ENCODE measurements at regions not wholly inside any gene's neighbourhood (a gene's known extent, or its start where the extent isn't known, plus 50 kb on each side); places are given as distances from the start of the nearest gene placed in this dataset.
A peak's percentile ranks its signal among the peaks of the same experiment; 100 is the strongest.
"Not testable (repeated sequence)": the region's sequence is repeated elsewhere in the genome, so short reads cannot be mapped to it uniquely, and the experiment has no call there.

DNA sequence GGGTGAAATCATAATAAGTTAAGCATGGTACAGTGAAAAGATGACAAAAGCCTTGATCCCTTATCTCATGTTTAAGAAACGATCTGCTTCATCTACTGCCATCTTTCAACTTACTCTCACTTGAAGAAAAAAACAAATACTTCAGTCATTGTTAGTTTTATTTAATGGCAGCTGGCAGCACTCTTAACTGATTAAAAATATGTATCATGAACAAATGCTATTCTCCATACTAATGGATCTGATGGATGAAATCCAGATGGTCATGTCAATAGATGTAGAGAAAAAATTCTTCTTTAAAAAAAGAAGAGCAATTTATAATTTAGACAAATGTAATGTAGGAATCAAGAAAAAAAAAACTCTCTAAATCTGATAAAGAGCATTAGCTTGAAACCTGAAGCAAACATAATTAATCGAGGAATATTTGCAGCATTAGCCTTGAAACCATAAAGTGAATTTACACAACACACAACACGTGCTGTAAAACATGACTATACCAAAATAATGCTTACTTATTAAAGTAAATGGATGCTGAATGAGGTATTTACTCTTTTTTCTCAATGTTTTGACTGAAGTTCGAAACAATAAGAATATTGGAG lies 579.0 kb upstream of the ADAMTS5 start:
- DNase-seq (ENCODE audit: low read depth in 2 of 2): no peak

DNA sequence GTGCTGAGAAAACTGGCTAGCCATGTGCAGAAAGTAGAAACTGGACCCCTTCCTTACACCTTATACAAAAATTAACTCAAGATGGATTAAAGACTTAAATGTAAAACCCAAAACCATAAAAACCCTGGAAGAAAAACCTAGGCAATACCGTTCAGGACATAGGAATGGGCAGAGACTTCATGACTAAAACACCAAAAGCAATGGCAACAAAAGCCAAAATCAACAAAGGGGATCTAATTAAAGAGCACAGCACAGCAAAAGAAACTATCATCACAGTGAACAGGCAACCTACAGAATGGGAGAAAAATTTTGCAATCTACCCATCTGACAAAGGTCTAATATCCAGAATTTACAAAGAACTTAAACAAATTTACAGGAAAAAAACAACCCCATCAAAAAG lies 575.2 kb upstream of the ADAMTS5 start:
- DNase-seq (ENCODE audit: low read depth in 2 of 2): not testable (repeated sequence)

DNA sequence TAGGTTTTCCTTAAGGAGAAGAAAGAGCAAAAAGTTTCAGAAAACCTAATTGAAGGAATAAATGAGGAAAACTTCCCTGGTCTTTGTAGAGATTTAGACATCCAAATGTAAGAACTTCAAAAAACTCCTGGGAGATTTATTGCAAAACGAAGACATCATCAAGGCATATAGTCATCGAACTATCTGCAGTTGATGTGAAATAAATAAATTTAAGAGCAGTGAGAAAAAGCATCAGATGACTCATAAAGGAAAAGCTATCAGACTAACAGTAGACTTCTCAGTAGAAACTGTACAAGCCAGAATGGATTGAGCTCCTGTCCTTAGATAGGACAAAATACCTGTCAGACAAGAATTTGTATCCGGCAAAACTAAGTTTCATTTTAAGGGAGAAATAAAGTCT lies 569.4 kb upstream of the ADAMTS5 start:
- no peak for DNase-seq (ENCODE audit: low read depth in 2 of 2)

DNA sequence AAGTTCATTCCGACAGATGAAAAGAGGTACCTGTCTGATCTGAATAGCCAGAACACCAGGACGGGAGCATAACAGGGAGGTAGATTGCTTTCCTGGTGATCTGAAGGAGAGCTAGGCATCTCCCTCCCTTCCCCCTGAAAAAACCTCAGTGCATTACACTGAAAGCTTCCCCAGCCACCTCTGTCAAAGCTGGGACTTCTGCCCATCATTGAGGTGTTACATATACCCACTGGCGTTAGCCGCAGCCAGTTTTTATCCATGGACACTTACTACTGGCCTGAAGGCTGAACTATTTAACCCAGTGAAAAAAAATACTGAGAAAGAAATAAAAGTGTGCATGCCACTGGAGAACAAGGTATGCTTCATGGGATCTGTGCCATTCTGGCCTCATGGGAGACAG lies 568.3 kb upstream of the ADAMTS5 start:
- no peak for DNase-seq (ENCODE audit: low read depth in 2 of 2)

DNA sequence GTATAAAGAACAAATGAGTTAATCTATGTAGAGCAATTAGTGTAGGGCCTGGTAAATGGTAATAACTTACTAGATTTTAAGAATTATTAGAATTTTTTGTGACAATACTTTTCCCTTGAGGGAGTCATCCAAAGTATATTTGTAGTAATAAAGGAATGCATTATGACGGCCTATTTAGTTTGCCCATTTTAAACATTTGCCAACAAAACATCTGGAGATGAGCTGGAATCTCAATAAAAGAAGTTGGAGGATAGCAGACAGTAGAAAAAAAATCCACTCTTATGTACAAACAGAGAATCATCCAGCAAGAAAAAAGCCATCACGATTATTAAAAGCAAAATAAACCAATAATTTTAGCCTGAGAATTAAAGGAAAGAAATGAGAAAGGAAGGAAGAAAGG lies 567.3 kb upstream of the ADAMTS5 start:
- DNase-seq (ENCODE audit: low read depth in 2 of 2): no peak

DNA sequence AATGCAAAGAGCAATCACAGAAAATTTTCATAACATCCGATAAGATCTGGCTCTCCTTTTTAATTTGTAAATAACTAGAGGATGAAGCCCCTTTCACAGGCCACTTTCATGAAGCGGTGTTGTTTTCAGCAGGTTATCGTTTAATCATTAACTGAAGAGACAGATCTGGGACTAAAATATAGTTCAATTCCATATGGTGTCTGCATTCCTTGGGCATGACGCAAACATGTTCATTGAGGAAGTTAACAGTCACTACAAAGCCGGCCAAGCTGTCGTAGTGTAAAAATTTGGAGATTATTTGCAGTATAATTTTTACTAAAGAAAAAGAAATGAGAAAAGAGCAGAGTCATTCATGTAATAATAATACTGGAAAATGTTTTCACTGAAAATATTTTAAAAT lies 565.2 kb upstream of the ADAMTS5 start:
- DNase-seq (ENCODE audit: low read depth in 2 of 2): no peak

DNA sequence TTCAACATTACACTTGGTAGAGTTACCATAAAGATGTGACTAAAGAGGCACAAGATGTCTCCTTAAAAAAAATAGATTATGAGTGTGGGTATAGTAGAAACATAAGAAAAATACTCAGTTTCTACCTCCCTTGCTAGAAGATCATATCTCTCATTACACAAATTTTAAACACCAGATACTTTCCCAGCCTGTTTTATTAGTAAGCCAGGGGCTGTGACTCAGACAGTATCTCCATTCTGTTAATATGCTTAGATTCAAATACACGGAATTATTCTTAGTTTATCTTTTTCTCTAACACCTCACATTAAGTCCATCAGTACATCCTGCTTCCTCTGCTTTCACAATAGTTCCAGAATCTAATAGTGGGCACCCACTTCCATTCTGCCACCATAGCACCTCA lies 561.8 kb upstream of the ADAMTS5 start:
- no peak for DNase-seq (ENCODE audit: low read depth in 2 of 2)

DNA sequence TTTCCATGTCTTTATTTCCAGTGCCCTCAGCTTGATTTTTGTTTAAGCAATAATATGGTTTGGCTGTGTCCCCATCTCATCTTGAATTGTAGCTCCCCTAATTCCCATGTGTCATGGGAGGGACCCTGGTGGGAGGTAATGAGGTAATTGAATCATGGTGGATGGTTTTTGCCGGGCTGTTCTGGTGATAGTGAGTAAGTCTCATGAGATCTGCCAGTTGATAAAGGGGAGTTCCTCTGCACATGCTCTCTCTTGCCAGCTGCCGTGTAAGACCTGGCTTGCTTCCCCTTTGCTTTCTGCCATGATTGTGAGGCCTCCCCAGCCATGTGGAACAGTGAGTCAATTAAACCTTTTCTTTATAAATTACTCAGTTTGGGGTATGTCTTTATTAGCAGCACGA lies 559.6 kb upstream of the ADAMTS5 start:
- DNase-seq (ENCODE audit: low read depth in 2 of 2): no peak

DNA sequence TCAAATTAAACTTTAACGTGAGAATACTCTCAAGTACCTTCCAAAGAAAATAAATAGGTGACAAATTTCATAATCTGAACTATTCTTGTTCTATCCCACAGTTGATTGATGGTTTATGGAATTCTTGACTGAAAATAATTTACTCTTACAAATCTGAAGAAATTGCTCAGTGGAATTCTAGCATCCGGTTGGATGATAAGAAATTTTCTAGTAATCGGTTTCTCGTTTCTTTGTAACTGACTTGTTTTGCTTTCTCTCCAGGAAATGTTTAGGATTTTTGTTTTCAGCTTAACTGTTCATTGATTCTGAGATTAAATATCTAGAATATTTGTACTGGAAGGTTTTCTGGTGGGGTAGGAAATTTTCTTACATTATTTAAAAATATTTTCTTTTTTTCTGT lies 558.9 kb upstream of the ADAMTS5 start:
- DNase-seq (ENCODE audit: low read depth in 2 of 2): no peak

DNA sequence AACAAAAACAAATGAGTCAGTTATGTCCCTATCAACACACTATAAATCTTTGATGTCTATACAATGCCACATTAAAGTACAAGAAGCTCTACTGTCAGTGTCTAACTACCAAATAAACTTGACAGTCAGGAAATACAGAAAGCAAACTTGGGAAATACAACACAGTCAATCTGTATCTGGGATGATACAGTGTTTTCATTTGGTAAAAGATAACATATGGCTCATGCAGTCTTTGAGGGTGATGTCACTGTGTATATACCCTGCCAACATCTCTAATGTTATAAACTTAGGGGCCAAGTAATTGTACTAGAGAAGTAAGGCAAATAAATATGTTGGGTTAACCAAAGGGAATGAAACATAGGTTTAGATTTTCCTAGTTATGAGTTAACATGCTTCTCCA lies 552.5 kb upstream of the ADAMTS5 start:
- DNase-seq (ENCODE audit: low read depth in 2 of 2): peak in 1 of 2 donors; percentile 2

DNA sequence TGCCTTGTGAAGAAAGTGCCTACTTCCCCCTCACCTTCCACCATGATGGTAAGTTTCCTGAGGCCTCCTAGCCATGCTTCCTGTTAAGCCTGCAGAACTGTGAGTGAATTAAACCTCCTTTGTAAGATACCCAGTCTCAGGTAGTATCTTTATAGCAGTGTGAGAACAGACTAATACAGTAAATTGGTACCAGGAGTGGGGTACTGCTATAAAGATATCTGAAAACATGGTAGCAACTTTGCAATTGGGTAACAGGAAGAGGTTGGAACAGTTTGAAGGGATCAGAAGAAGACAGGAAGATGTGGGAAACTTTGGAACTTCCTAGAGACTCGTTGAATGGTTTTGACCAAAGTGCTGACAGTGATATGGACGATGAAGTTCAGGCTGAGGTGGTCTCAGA lies 550.3 kb upstream of the ADAMTS5 start:
- not testable (repeated sequence) for DNase-seq (ENCODE audit: low read depth in 2 of 2)

DNA sequence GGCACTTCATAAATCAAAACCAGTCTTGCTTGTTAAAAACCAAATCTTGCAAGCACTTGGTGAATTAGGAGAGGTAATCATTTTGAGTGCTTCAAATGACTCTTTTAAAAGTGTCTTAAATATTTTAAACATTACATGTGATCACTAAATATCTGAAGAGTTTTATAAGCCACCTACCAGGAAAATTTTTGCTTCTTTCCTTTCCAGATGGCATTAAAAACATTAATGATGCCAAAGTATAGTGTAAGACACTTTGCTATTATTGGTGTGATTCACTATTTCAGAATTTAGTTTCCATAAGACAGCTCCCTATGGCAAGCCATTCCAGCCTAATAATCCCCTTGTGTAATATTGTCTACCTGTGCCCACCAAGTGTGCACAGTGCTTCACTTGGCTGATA lies 548.8 kb upstream of the ADAMTS5 start:
- no peak for DNase-seq (ENCODE audit: low read depth in 2 of 2)

DNA sequence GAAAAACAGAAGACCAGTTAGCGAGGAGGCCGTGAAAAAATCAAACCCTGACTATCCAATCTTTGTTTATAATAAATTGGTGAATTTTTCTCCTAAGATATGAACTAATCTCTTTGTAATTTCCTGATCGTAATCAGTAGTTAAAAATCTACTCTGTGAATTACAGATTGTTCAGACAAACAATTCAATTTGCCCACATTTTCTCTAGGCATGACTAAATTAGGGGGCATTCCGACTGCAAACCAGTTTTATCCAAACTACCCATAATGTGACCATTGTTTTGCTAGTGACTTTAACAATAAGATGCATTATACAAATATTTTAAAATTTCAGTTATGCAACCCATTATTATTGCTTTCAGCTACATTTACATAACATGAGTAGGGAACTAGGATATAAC lies 546.9 kb upstream of the ADAMTS5 start:
- DNase-seq (ENCODE audit: low read depth in 2 of 2): no peak

DNA sequence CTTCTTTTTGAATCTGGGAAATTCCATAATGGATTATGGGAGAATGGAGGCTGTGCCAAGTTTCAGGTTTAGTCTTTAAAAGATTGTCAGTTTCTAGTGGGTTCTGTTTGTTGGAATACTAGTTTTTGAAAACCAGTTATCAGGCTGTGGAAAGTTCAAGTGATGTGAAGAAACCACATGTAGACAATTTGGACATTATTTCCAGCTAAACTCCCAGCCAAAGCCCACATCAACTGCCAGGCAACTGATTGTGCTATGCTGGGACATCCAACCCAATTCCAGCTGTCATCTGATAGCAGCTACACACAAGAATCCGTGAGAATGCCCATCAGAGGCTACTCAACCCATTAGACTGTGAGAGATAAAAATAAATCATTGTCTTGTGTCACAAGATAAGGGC lies 546.1 kb upstream of the ADAMTS5 start:
- DNase-seq (ENCODE audit: low read depth in 2 of 2): no peak

DNA sequence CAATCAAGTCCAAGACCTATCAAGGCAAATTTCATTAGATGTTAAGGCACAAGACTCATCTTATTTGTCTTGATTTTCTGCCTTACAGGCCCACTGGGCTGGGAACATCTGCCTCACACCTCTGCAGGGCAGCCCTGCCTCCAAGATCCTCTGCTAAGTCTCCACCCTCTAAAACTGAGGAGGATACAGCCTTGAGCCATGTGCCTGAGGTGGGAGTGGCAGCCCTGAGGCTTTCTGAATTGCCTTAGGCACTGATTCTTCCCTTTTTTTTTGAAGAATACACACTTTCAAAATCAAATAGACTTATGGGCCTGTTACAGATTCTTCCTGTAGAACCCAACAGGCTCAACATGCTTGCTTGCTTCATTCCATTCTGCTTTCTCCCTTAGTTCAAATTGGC lies 544.3 kb upstream of the ADAMTS5 start:
- DNase-seq (ENCODE audit: low read depth in 2 of 2): no peak

DNA sequence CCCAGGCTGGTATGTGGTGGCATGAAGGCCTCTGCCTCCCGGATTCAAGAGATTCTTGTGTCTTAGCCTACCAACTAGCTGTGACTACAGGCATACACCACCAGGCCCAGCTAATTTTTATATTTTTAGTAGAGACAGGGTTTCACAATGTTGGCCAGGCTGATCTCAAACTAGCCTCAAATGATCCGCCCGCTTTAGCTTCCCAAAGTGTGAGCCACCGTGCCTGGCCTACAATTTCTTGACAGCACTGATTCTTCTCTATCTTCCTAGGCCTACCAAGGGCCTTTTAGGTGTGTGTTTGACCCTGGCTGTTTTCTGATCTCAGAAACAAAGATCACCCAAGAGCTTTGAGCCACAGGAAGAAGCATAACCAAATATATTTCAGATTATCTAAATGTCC lies 540.8 kb upstream of the ADAMTS5 start:
- no peak for DNase-seq (ENCODE audit: low read depth in 2 of 2)

DNA sequence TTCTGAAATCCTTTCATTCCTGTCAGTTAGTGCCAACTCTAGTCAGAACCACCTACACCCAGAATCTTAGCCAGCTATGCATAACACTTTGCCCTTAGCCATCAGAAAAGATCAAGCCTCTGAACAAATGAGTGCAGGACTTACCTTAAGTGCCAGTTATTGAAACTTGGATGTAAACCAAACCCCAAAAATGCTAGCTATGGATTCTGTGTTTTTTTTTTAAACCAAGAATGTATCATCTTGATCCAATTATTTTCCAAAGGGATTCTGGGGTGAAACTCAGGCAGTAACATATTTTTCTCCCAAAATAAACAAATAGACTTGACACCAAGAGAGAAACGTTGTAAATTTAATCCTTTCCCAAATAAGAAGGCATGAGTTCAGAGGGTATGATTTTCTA lies 538.6 kb upstream of the ADAMTS5 start:
- no peak for DNase-seq (ENCODE audit: low read depth in 2 of 2)

DNA sequence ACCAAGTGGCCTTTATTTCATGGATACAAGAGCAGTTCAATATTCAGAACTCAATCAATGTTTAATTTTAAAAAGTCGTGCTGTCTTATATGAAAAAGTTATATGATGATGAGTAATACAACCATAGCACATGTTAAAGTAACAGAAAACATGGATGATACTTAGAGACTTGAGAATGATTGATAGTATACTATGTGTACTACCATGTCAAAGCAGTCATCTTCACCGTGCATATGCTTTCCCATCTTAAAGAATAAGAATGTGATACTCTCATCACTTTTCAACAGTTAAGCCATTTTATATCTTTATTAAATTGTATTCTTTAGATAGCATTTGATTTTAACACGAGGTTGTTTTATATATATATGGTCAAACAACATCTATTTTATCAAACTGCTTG lies 535.9 kb upstream of the ADAMTS5 start:
- DNase-seq (ENCODE audit: low read depth in 2 of 2): no peak

DNA sequence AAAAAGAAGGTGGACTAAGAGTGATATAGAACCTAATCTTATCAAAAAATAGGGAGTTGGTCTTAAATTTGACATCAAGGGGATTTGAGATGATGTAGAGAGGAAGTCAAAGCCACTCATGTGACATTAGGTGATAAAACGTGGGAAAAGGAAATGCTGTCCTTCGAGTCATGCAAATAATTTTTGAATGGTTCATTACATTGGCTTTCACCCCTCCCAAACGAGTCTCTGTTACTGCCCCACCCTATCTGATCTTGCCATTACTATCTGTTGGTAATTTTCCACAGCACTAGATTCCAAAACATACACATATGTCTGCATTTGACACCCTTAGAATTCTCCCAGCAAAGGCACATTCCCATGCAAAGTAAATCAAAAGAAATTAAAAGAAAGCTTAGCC lies 531.1 kb upstream of the ADAMTS5 start:
- no peak for DNase-seq (ENCODE audit: low read depth in 2 of 2)

DNA sequence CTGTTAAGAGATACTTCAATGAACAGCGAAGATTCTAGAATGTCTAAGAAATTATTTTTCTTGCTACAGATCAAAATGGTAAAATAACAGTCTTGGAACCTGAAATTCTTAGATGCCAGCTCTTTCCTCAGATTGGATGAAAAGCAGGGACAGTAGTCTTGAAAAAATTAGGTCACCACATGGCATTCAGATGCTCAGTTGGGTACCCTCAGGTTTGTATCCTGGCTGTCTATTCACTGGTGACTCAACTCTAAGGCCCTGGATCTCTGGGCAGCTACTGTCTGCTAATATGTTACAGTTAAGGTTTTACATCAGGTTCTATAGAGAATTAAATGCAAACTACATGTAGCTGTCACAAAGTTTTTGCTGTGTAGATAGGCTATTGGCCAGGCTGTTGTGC lies 528.9 kb upstream of the ADAMTS5 start:
- no peak for DNase-seq (ENCODE audit: low read depth in 2 of 2)

DNA sequence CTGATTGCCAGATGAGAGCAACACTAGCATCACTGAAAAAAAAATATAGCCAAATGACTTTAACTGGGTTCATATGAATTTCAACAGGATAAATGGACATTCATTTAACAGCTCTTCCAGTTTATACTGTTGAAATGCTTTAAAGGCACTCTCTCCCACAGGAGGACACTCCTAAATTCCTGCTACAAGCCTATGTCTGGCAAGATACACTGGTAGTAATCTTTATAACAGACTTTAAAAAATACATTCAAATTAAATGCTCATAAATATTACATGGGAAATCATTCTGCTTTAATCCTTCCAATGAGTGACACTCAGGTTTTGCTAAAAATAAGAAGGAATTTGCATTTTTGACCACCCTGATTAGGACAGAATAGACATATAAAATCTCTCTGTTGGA lies 526.7 kb upstream of the ADAMTS5 start:
- no peak for DNase-seq (ENCODE audit: low read depth in 2 of 2)

DNA sequence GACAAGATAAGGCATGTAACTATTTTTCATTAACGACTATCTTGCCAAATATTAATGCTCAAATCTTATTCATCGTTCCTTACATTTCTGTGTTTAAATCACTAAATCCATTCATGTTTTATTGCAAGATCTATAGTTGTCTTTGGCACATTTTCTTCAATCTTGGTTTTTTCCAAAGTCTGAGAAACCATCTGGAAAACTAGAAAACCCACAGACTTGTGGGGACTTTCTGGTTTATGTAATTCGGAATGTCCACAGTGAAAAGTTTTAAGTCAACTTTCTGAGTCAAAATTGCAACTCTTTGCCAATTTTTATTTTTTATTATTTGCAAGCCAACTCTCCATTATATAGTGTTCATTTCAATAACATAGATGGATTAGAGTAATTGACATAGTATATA lies 520.8 kb upstream of the ADAMTS5 start:
- DNase-seq (ENCODE audit: low read depth in 2 of 2): no peak

DNA sequence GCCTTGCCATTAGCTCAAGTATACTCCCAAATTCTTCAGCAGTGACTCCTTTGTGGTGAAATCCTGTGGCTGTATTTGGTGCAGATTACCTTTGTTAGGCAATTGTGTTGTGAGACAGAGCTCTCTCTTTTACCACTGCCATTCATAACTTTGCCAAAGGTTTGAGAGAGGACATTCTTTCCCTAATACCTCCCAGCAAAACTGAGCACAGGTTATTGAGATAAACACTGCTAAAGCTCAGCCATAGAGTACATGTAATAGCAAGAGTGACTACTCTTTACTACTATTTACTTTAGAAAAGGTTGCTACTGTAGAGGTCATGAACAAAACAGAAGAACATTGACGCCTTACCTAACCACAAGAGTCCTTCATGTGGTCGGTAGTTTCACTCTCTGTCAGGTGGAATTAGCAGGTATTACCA lies 514.0 kb upstream of the ADAMTS5 start:
- no peak for DNase-seq (ENCODE audit: low read depth in 2 of 2)

DNA sequence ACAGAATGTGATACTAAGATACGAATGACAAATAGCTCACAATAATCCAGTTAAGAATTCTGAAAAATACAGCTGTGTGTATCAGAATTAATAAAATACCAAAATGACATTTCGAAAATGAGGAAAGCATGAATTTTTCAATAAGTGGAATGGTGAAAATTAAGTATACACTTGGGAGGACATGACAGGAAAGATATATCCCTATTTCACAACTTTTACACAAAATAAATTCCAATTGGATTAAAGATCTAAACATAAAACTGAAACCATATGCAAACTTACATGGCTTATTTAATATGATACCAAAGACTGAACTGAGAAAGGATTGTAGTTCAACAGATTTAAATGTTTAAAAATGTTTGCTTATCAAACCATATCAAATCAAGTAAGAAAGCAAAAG lies 510.4 kb upstream of the ADAMTS5 start:
- no peak for DNase-seq (ENCODE audit: low read depth in 2 of 2)

Data from lung microvascular endothelial cell (primary cell).